ENCODE measurements at regions not wholly inside any gene's neighbourhood (a gene's known extent, or its start where the extent isn't known, plus 50 kb on each side); places are given as distances from the start of the nearest gene placed in this dataset.

DNA sequence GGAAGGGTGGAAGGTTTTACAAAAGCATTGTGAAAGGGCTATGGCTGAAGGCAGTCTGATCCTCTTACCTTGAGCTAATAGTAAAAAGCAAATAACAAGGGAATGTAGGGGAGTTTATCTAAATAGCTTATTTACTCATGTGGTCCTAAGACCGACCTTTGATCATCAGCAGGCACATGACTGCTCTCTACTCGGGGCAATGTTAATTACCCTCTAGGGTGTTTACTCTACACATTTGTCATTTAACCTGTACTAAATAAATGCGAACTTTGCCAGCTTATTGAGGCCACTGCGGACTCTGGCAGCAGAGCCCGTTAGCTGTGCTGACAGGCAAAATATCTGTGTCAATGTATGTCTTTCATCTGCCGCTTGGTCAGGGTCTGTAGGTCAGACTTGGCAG is 768.3 kb upstream of the ATXN7L3B start:
- Mint-ChIP-seq H3K27ac (ENCODE audit: unreplicated experiment) (no peak overlapping the region), H3K36me3 (ENCODE audit: low read depth) (no peaks in the 10 kb centered on the region), H3K9me3 (ENCODE audit: low read depth) (peaks cover 10% of the 10 kb centered on the region), H3K27me3 (ENCODE audit: low read depth) (no peaks in the 10 kb centered on the region), H3K4me1 (ENCODE audit: low read depth) (no peaks in the 10 kb centered on the region), H3K4me3 (ENCODE audit: unreplicated experiment) (no peak overlapping the region)
- no peak for DNase-seq (ENCODE audit: low spot score)
- TF ChIP-seq, protein P1, sequence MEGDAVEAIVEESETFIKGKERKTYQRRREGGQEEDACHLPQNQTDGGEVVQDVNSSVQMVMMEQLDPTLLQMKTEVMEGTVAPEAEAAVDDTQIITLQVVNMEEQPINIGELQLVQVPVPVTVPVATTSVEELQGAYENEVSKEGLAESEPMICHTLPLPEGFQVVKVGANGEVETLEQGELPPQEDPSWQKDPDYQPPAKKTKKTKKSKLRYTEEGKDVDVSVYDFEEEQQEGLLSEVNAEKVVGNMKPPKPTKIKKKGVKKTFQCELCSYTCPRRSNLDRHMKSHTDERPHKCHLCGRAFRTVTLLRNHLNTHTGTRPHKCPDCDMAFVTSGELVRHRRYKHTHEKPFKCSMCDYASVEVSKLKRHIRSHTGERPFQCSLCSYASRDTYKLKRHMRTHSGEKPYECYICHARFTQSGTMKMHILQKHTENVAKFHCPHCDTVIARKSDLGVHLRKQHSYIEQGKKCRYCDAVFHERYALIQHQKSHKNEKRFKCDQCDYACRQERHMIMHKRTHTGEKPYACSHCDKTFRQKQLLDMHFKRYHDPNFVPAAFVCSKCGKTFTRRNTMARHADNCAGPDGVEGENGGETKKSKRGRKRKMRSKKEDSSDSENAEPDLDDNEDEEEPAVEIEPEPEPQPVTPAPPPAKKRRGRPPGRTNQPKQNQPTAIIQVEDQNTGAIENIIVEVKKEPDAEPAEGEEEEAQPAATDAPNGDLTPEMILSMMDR (IDR thresholded peaks at IDR 0.05): no peak

DNA sequence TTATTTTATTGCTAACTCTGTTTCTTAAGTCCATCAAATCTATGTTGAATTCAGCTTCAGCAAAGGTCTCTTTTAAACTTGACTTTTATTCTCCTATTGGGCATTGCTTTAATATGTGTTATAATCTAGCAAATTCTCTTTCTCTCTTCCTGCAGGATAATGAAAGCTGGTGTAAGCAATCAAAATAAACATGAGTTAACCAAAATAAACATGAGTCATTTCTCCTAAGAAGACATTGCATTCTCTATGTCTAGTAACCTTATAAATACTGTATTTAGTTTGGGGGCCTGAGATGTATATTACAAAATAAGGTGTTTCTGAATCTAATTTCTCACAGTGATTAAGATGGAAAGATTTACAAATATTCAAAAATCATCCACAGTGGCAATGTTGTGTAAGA is 739.1 kb upstream of the ATXN7L3B start:
- Mint-ChIP-seq H3K9me3 (ENCODE audit: low read depth) (peaks cover 9% of the 10 kb centered on the region), H3K27me3 (ENCODE audit: low read depth) (no peaks in the 10 kb centered on the region), H3K4me3 (ENCODE audit: unreplicated experiment) (no peak overlapping the region), H3K27ac (ENCODE audit: unreplicated experiment) (peak overlapping the region; percentile 18), H3K4me1 (ENCODE audit: low read depth) (peaks cover 6% of the 10 kb centered on the region), H3K36me3 (ENCODE audit: low read depth) (no peaks in the 10 kb centered on the region)
- no peak for DNase-seq (ENCODE audit: low spot score)
- TF ChIP-seq, protein P1 (IDR thresholded peaks at IDR 0.05): no peak

DNA sequence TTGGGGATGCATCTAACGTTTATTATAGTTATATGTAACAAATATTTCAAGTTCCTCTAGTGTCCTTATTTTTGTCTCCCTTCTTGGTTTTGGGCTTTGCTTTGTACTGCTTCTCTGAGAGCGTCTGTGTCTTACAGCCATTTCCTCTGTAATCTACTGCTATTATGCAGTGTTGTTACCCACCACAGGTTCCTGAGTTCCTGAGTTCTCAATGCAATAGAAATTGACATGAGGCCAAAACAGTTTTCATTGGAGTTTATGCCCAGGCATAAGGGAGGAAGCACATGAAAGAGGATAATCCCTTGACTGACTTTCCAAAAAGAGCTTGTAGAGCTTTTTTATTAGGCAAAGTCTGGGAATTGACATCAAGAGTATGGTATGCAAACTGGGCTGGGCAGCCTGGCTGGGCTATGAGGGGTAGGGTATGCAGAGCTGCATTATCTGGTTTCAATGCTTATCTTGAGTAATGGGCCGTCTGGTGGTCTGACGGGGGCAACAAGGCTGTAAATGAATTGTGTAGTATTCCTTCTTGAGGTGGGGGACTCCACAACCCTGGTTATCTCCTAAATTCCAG is 722.5 kb upstream of the ATXN7L3B start:
- Mint-ChIP-seq H3K9me3 (ENCODE audit: low read depth) (no peaks in the 10 kb centered on the region), H3K27ac (ENCODE audit: unreplicated experiment) (no peak overlapping the region), H3K4me1 (ENCODE audit: low read depth) (no peaks in the 10 kb centered on the region), H3K27me3 (ENCODE audit: low read depth) (no peaks in the 10 kb centered on the region), H3K36me3 (ENCODE audit: low read depth) (no peaks in the 10 kb centered on the region), H3K4me3 (ENCODE audit: unreplicated experiment) (no peak overlapping the region)
- TF ChIP-seq, protein P1 (IDR thresholded peaks at IDR 0.05): no peak
- DNase-seq (ENCODE audit: low spot score): no peak

DNA sequence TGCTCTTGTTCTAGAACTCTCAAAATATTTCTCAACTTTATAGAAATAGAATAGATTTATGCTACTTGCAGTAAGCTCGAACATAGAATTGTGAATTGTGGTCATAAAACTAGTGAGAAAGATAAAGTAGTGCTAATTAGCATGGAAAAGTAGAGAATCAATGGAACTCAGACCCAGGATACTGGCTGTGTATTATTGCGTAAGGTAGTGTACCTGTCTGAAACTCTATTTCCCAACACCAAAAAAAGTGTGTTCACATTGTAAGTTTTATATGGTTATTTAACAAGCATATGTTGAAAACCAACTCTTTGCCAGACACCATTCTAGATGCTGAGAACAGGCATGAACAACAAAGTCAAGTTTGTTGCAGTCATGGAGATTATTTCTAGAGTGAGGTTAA is 720.5 kb upstream of the ATXN7L3B start:
- H3K4me1 Mint-ChIP-seq (ENCODE audit: low read depth): no peaks in the 10 kb centered on the region
- no peak for DNase-seq (ENCODE audit: low spot score)
- no peak overlapping the region for H3K27ac Mint-ChIP-seq (ENCODE audit: unreplicated experiment)
- TF ChIP-seq, protein P1 (IDR thresholded peaks at IDR 0.05): no peak
- peaks cover 5% of the 10 kb centered on the region for H3K9me3 Mint-ChIP-seq (ENCODE audit: low read depth)
- no peaks in the 10 kb centered on the region for H3K36me3 Mint-ChIP-seq (ENCODE audit: low read depth)
- H3K27me3 Mint-ChIP-seq (ENCODE audit: low read depth): no peaks in the 10 kb centered on the region
- H3K4me3 Mint-ChIP-seq (ENCODE audit: unreplicated experiment): no peak overlapping the region

DNA sequence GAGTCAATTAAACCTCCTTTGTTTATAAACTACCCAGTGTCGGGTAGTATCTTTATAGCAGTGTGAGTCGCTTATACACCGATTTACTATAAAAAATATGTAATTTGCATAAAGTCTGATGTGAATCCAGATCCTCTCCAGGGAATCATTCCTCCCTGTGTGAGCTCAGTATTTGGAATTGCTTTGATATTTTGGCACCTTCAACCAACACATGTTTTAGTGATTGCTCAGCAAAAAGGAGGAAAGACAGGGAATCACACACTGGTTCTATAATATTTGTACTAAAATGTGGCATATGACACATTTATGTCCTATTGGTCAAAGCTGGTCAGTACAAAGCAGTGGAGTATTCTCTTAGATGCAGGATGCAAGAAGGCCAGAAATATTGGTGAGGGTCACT is 703.9 kb upstream of the ATXN7L3B start:
- no peaks in the 10 kb centered on the region for H3K27me3 Mint-ChIP-seq (ENCODE audit: low read depth)
- H3K27ac Mint-ChIP-seq (ENCODE audit: unreplicated experiment): no peak overlapping the region
- TF ChIP-seq, protein P1 (IDR thresholded peaks at IDR 0.05): no peak
- no peaks in the 10 kb centered on the region for H3K36me3 Mint-ChIP-seq (ENCODE audit: low read depth)
- H3K4me3 Mint-ChIP-seq (ENCODE audit: unreplicated experiment): no peak overlapping the region
- no peaks in the 10 kb centered on the region for H3K9me3 Mint-ChIP-seq (ENCODE audit: low read depth)
- H3K4me1 Mint-ChIP-seq (ENCODE audit: low read depth): no peaks in the 10 kb centered on the region
- no peak for DNase-seq (ENCODE audit: low spot score)

All from chondrocyte (in vitro differentiated cells).